Liver (tissue), 8 donors: ENCODE measurements at regions not wholly inside any gene's neighbourhood (a gene's known extent, or its start where the extent isn't known, plus 50 kb on each side); places are given as distances from the start of the nearest gene placed in this dataset.

Experiments
- DNase-seq: peaks from one replicate; pipeline ENCODE4 v3.0.0-alpha.2; 2017; ENCODE audit warnings: low spot score
- H3K27ac ChIP-seq, 2 donors: one replicate each; pipeline ENCODE4 v1.7.0; 2013; ENCODE audit warnings: inconsistent platforms in 2 of 2, low read length in 2 of 2, control low read depth in 1 of 2, low read depth in 1 of 2, mild to moderate bottlenecking in 1 of 2
- H3K27me3 ChIP-seq, 4 donors: one replicate each; pipeline versions ENCODE4 v1.6.1 to v1.7.0; 2013; ENCODE audit warnings: low read length in 3 of 4, inconsistent platforms in 1 of 4, mild to moderate bottlenecking in 1 of 4, moderate library complexity in 1 of 4; ENCODE audit not compliant: control insufficient read depth in 4 of 4, insufficient read depth in 4 of 4
- H3K36me3 ChIP-seq, 4 donors: one replicate each; pipeline versions ENCODE4 v1.6.1 to v1.7.0; 2013; ENCODE audit warnings: low read length in 3 of 4, mild to moderate bottlenecking in 3 of 4, low read depth in 1 of 4, moderate library complexity in 1 of 4; ENCODE audit not compliant: control insufficient read depth in 4 of 4, insufficient read depth in 3 of 4
- H3K4me1 ChIP-seq, 4 donors: one replicate each; pipeline versions ENCODE4 v1.6.1 to v1.7.0; 2013; ENCODE audit warnings: low read length in 3 of 4, mild to moderate bottlenecking in 3 of 4, moderate library complexity in 1 of 4; ENCODE audit not compliant: control insufficient read depth in 4 of 4, insufficient read depth in 4 of 4
- H3K4me3 ChIP-seq, 3 donors: one replicate each; pipeline versions ENCODE4 v1.6.1 to v1.7.0; 2013; ENCODE audit warnings: low read length in 3 of 3, control low read depth in 1 of 3, low read depth in 1 of 3, mild to moderate bottlenecking in 1 of 3
- H3K9ac ChIP-seq, 2 donors: one replicate each; pipeline ENCODE4 v1.7.0; 2013; ENCODE audit warnings: low read length in 2 of 2, mild to moderate bottlenecking in 2 of 2, moderate library complexity in 2 of 2, control low read depth in 1 of 2, low read depth in 1 of 2
- H3K9me3 ChIP-seq, 4 donors: one replicate each; pipeline versions ENCODE4 v1.6.1 to v1.7.0; 2013; ENCODE audit warnings: low read length in 3 of 4; ENCODE audit not compliant: control insufficient read depth in 4 of 4
- ATF3 ChIP-seq: IDR thresholded peaks from 2 replicates; pipeline ENCODE4 v1.6.1; 2016; ENCODE audit warnings: antibody characterized with exemption
- CTCF ChIP-seq: fragments of 150-350 bp; IDR thresholded peaks from 2 replicates; pipeline ENCODE4 v1.5.1; 2017; ENCODE audit warnings: improper control_type of control experiment, low read depth, low read length; ENCODE audit not compliant: missing input control
- EGR1 ChIP-seq, 2 donors: IDR thresholded peaks; 2 replicates each; pipeline ENCODE4 v1.6.1; 2016 to 2018; ENCODE audit warnings: antibody characterized with exemption in 2 of 2, low read depth in 2 of 2
- FOXA1 ChIP-seq: IDR thresholded peaks from 2 replicates; pipeline ENCODE4 v1.6.1; 2016; ENCODE audit warnings: antibody characterized with exemption
- FOXA2 ChIP-seq: IDR thresholded peaks from 2 replicates; pipeline ENCODE4 v1.6.1; 2016; ENCODE audit warnings: antibody characterized with exemption
- GABPA ChIP-seq, 2 donors: IDR thresholded peaks in 1 of 2; conservative IDR thresholded peaks in 1 of 2; 2 replicates each; pipeline ENCODE4 v1.6.1; 2016; ENCODE audit warnings: antibody characterized with exemption in 2 of 2, mild to moderate bottlenecking in 1 of 2, moderate library complexity in 1 of 2
- HNF4A ChIP-seq, 2 donors: conservative IDR thresholded peaks; 2 replicates each; pipeline ENCODE4 v1.6.1; 2016; ENCODE audit warnings: antibody characterized with exemption in 2 of 2, mild to moderate bottlenecking in 2 of 2
- HNF4G ChIP-seq: IDR thresholded peaks from 2 replicates; pipeline ENCODE4 v1.6.1; 2016; ENCODE audit warnings: antibody characterized with exemption
- JUND ChIP-seq, 2 donors: IDR thresholded peaks; 2 replicates each; pipeline ENCODE4 v1.6.1; 2016; ENCODE audit warnings: antibody characterized with exemption in 2 of 2
- MAX ChIP-seq: IDR thresholded peaks from 2 replicates; pipeline ENCODE4 v1.6.1; 2016; ENCODE audit warnings: antibody characterized with exemption
- NR2F2 ChIP-seq: IDR thresholded peaks from 2 replicates; pipeline ENCODE4 v1.6.1; 2016; ENCODE audit warnings: antibody characterized with exemption
- RAD21 ChIP-seq, 2 donors: IDR thresholded peaks; 2 replicates each; pipeline ENCODE4 v1.6.1; 2016; ENCODE audit warnings: antibody characterized with exemption in 2 of 2, mild to moderate bottlenecking in 2 of 2
- RXRA ChIP-seq, 2 donors: IDR thresholded peaks; 2 replicates each; pipeline ENCODE4 v1.6.1; 2017 to 2018; ENCODE audit warnings: antibody characterized with exemption in 2 of 2, mild to moderate bottlenecking in 1 of 2
- SP1 ChIP-seq: IDR thresholded peaks from 2 replicates; pipeline ENCODE4 v1.6.1; 2018; ENCODE audit warnings: antibody characterized with exemption, mild to moderate bottlenecking
- YY1 ChIP-seq: IDR thresholded peaks from 2 replicates; pipeline ENCODE4 v1.6.1; 2016; ENCODE audit warnings: antibody characterized with exemption, mild to moderate bottlenecking
- WGBS: extraction: QIAGEN DNeasy Blood & Tissue Kit; methylation state at CpG from one replicate; pipeline ENCODE4 v1.1.7; 2013; 5-methylcytosine and 5-hydroxymethylcytosine counted together
- TF ChIP-seq, protein P1 (sequence below): IDR thresholded peaks from 2 replicates; pipeline ENCODE4 v1.6.1; 2016; ENCODE audit warnings: antibody characterized with exemption
- donor health status: healthy.
- donor health status: healthy.
- donor health status: healthy.
- donor health status: healthy.
- donor health status: healthy.

- TF ChIP-seq, protein P1, sequence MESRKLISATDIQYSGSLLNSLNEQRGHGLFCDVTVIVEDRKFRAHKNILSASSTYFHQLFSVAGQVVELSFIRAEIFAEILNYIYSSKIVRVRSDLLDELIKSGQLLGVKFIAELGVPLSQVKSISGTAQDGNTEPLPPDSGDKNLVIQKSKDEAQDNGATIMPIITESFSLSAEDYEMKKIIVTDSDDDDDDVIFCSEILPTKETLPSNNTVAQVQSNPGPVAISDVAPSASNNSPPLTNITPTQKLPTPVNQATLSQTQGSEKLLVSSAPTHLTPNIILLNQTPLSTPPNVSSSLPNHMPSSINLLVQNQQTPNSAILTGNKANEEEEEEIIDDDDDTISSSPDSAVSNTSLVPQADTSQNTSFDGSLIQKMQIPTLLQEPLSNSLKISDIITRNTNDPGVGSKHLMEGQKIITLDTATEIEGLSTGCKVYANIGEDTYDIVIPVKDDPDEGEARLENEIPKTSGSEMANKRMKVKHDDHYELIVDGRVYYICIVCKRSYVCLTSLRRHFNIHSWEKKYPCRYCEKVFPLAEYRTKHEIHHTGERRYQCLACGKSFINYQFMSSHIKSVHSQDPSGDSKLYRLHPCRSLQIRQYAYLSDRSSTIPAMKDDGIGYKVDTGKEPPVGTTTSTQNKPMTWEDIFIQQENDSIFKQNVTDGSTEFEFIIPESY: no peak
- no peak for TF ChIP-seq NR2F2
- TF ChIP-seq EGR1 (IDR thresholded peaks at IDR 0.05; ENCODE audit: low read depth in 2 of 2): no peak
- TF ChIP-seq ATF3: no peak
These were observed 221.7 kb upstream of the TMC3 start (continued) for GRCh38 chr15:81595752-81596151.

DNA sequence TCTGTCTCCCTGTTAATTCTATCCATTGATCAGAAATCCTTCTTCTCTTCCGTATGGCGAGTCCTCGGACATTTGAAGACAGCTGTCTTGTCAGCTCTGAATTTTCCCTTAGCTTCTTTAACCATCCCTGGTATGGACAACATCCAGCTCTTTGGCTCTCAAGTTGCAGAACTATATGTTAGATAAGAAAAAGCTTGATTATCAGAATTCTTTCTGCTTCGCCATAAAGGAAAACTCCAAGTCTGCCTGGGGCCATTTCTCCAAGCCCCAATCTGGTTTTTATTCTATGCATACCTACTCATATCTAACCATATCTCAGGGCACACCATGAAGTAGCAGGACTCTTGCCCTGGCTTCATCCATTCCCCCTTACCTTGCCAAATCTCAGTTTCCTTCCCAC lies 215.7 kb upstream of the TMC3 start:
- H3K4me1 ChIP-seq: no peaks in the 10 kb centered on the region
- no peak overlapping the region for H3K9ac ChIP-seq
- no peak for DNase-seq
- 95% methylated on average over 4 of the region's 4 CpGs for WGBS
- TF ChIP-seq JUND (IDR thresholded peaks at IDR 0.05): no peak
- TF ChIP-seq NR2F2: no peak
- TF ChIP-seq, protein P1: no peak
- TF ChIP-seq HNF4A (conservative IDR thresholded peaks at IDR 0.05): no peak
- TF ChIP-seq CTCF: no peak
- no peak for TF ChIP-seq MAX
- no peak for TF ChIP-seq FOXA2
- TF ChIP-seq YY1: no peak
- no peak for TF ChIP-seq SP1
- no peak for TF ChIP-seq RXRA (IDR thresholded peaks at IDR 0.05)
- no peak for TF ChIP-seq RAD21 (IDR thresholded peaks at IDR 0.05)
- no peak for TF ChIP-seq FOXA1
- no peak for TF ChIP-seq HNF4G
- TF ChIP-seq EGR1 (IDR thresholded peaks at IDR 0.05; ENCODE audit: low read depth in 2 of 2): no peak
- TF ChIP-seq GABPA (IDR thresholded peaks at IDR 0.05 in 1 of 2, conservative IDR thresholded peaks at IDR 0.05 in 1 of 2): no peak
- H3K36me3 ChIP-seq: no peaks in the 10 kb centered on the region
- H3K27me3 ChIP-seq: no peaks in the 10 kb centered on the region
- no peaks in the 10 kb centered on the region for H3K9me3 ChIP-seq
- H3K4me3 ChIP-seq: no peak overlapping the region
- H3K27ac ChIP-seq: no peak overlapping the region
